ENCODE measurements at regions not wholly inside any gene's neighbourhood (a gene's known extent, or its start where the extent isn't known, plus 50 kb on each side); places are given as distances from the start of the nearest gene placed in this dataset.

- no peak for TF ChIP-seq CTCF (IDR thresholded peaks at IDR 0.05)
- TF ChIP-seq POLR2A (IDR thresholded peaks at IDR 0.05) = no peak
These were observed 298.6 kb downstream of the TFEC start for GRCh38 chr7:115731796-115732471.
